IgD-negative memory B cell (primary cell): ENCODE measurements at regions not wholly inside any gene's neighbourhood (a gene's known extent, or its start where the extent isn't known, plus 50 kb on each side); places are given as distances from the start of the nearest gene placed in this dataset.
"Not testable (repeated sequence)": the region's sequence is repeated elsewhere in the genome, so short reads cannot be mapped to it uniquely, and the experiment has no call there.

ENCODE experiments used
- H3K27ac Mint-ChIP-seq, 3 donors: one replicate each; pipeline ENCODE4 v1.8.0; 2020 to 2022; ENCODE audit warnings: mild to moderate bottlenecking in 3 of 3, mixed read lengths in 3 of 3, moderate library complexity in 1 of 3
- H3K27me3 Mint-ChIP-seq: one replicate; pipeline ENCODE4 v1.8.0; 2021; ENCODE audit warnings: mixed read lengths
- H3K36me3 Mint-ChIP-seq: one replicate; pipeline ENCODE4 v1.8.0; 2020; ENCODE audit warnings: mild to moderate bottlenecking, mixed read lengths
- H3K4me1 Mint-ChIP-seq, 3 donors: one replicate each; pipeline ENCODE4 v1.8.0; 2020 to 2022; ENCODE audit warnings: mixed read lengths in 3 of 3, mild to moderate bottlenecking in 1 of 3
- H3K4me3 Mint-ChIP-seq, 4 donors: one replicate each; pipeline ENCODE4 v1.8.0; 2020 to 2022; ENCODE audit warnings: mild to moderate bottlenecking in 4 of 4, mixed read lengths in 4 of 4, moderate library complexity in 3 of 4
- H3K9me3 Mint-ChIP-seq, 3 donors: one replicate each; pipeline ENCODE4 v1.8.0; 2020 to 2021; ENCODE audit warnings: mixed read lengths in 3 of 3, mild to moderate bottlenecking in 1 of 3

DNA sequence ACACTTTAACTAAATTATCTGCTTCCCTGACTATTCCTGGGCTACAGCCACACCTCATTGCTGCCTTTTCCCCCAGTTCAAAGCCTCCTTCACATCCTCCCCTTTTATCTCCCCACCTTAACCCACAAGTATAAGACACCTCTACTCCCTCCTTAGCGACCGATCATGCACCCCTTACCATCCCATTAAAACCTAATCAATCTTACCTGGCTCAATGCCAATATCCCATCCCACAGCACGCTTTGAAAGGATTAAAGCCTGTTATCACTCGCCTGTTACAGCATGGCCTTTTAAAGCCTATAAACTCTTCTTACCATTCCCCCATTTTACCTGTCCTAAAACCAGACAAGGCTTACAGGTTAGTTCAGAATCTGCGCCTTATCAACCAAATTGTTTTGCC is 246.6 kb downstream of the ZNF608 start:
- H3K4me3 Mint-ChIP-seq, H3K4me1 Mint-ChIP-seq, H3K27me3 Mint-ChIP-seq, H3K9me3 Mint-ChIP-seq, H3K36me3 Mint-ChIP-seq, H3K27ac Mint-ChIP-seq: not testable (repeated sequence)

DNA sequence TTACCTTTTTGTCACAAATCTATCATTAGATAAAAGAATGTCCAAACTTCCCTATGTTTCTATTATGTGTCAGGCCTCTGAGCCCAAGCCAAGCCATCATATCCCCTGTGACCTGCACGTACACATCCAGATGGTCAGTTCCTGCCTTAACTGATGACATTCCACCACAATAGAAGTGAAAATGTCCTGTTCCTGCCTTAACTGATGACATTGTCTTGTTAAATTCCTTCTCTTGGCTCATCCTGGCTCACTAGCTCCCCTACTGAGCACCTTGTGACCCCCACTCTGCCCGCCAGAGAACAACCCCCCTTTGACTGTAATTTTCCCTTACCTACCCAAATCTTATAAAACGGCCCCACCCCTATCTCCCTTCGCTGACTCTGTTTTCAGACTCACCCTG is 249.5 kb downstream of the ZNF608 start:
- H3K9me3 Mint-ChIP-seq, H3K4me1 Mint-ChIP-seq, H3K4me3 Mint-ChIP-seq, H3K27me3 Mint-ChIP-seq, H3K36me3 Mint-ChIP-seq: not testable (repeated sequence)
- H3K27ac Mint-ChIP-seq = peak overlapping the region in 1 of 3 donors; percentile 76

DNA sequence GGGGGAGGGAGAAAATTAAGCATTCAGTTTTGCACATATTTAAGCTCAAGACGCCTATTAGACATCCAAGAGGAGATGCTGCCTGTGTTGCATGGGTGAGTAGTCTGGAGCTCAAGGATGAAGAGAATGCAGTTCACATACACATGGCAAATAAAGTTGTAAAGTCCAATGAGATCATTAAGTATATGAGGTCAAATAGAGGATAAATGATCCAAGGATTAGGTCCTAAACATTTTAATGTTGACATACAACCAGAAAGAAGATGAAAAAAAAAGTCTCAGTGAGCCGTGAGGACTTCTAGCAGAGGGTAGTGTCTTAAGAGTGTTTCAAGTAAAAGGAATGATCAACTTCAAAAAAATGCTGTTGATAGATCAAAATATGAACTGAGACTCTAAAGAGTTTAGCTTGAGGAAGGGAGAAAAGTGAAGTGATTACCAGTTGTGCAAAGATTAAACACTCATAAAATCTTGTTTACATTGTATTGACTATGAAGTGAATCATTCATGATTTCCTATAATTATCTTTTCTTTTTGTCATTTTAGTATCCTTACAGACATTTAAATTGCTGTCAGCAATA is 251.8 kb downstream of the ZNF608 start:
- peaks cover 5% of the 10 kb centered on the region for H3K36me3 Mint-ChIP-seq
- no peaks in the 10 kb centered on the region for H3K27me3 Mint-ChIP-seq
- H3K9me3 Mint-ChIP-seq = peaks cover 2 to 18% (median 12%) of the 10 kb centered on the region in 3 donors
- no peak overlapping the region for H3K27ac Mint-ChIP-seq
- H3K4me3 Mint-ChIP-seq = no peak overlapping the region
- H3K4me1 Mint-ChIP-seq = no peaks in the 10 kb centered on the region

DNA sequence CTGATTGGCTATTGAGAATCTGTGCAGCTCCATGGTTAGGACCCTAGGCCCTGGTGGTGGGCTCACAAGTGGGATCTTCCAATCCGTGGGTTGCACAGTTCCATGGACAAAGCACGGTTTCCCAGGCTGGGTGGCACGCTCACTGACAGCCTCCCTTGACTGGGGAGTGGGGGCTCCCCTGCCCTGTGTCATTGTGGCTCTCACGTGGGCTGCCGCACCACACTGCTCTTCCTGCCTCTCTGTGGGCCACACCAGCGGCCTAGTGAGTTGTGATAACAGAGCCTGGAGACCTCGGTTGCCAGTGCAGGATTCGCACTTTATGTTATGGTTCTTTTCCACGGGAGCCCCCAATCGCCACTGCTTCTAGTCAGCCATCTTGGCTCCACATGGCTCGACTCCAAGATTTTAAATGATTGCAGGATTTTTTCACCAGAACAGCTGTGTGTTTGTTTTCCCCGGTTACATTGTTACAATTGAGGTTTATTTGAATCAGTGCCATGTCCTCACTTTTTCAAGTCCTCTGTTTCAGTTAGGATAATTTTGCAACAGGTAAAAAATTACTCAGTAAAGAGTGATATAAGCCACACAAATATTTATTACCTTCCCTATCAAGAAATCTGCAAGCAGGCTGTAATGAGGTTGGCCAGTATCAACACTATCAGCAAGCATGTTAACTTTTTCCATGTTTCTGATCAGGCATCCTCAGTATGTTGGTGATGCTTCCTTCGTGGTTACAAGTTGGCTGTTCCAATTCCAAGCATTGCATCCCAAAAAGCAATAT is 253.8 kb downstream of the ZNF608 start:
- H3K4me1 Mint-ChIP-seq = no peaks in the 10 kb centered on the region
- no peak overlapping the region for H3K27ac Mint-ChIP-seq
- peaks cover 5% of the 10 kb centered on the region for H3K36me3 Mint-ChIP-seq
- no peak overlapping the region for H3K4me3 Mint-ChIP-seq
- H3K9me3 Mint-ChIP-seq = peaks cover 4 to 24% (median 14%) of the 10 kb centered on the region in 3 donors
- H3K27me3 Mint-ChIP-seq = no peaks in the 10 kb centered on the region

DNA sequence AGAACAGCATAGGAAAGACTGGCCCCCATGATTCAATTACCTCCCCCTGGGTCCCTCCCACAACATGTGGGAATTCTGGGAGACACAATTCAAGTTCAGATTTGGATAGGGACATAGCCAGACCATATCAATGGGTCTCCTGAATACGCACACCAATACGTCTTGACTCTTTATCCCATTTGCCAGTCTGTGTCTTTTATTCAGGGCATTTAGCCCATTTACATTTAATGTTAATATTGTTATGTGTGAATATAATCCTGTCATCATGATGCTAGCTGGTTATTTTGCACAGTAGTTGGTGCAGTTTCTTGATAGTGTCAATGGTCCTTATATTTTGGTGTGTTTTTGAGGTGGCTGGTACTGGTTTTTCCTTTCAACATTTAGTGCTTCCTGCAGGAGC is 256.1 kb downstream of the ZNF608 start:
- H3K4me3 Mint-ChIP-seq, H3K4me1 Mint-ChIP-seq, H3K27me3 Mint-ChIP-seq, H3K27ac Mint-ChIP-seq, H3K36me3 Mint-ChIP-seq: not testable (repeated sequence)
- peaks cover 5 to 24% (median 15%) of the 10 kb centered on the region in 3 donors for H3K9me3 Mint-ChIP-seq

DNA sequence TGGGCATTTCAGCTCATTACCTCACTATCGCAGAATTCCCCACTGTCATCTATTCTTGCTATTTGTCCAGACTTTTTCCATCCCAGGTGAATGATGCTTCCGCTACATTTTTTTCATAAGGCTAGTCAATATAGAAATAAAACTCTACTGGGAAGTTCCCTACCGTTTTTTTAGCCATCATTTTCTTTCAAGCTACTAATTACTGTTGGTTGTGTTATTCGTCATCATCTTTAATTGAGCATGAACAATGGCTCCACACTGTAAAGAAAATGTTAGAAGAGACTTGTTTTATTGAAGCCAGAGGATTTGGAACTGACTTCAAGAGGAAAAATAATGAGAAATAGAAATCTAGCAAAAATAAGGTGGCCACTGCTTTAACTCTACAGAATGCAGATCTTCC is 265.0 kb downstream of the ZNF608 start:
- peaks cover 0 to 2% (median 0%) of the 10 kb centered on the region in 3 donors for H3K9me3 Mint-ChIP-seq
- H3K36me3 Mint-ChIP-seq = peaks cover 1% of the 10 kb centered on the region
- H3K4me1 Mint-ChIP-seq = peaks cover 0 to 6% (median 0%) of the 10 kb centered on the region in 3 donors
- H3K4me3 Mint-ChIP-seq = no peak overlapping the region
- peaks cover 2% of the 10 kb centered on the region for H3K27me3 Mint-ChIP-seq
- no peak overlapping the region for H3K27ac Mint-ChIP-seq

DNA sequence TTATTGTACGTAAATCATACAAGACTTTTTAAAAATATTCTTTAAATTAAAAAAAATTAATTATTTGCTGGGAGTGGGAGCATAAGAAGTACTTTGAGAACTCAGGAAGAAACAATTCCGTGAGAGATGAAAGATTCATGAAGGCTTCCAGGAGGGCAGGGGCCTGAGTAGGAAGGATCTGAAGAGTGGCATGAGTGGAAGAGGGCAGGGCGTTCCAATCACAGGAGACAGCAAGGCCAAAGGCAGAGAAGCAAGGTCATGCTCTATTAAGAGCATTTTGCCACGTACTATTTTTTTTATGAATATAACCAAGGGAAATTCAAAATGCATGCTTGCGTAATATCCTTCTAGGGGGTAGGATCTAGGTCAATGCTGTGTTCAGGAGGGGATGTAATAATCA is 265.5 kb downstream of the ZNF608 start:
- H3K27me3 Mint-ChIP-seq = peaks cover 2% of the 10 kb centered on the region
- H3K4me3 Mint-ChIP-seq = no peak overlapping the region
- no peak overlapping the region for H3K27ac Mint-ChIP-seq
- H3K4me1 Mint-ChIP-seq = peaks cover 0 to 6% (median 0%) of the 10 kb centered on the region in 3 donors
- H3K9me3 Mint-ChIP-seq = peaks cover 0 to 2% (median 0%) of the 10 kb centered on the region in 3 donors
- H3K36me3 Mint-ChIP-seq = peaks cover 3% of the 10 kb centered on the region

DNA sequence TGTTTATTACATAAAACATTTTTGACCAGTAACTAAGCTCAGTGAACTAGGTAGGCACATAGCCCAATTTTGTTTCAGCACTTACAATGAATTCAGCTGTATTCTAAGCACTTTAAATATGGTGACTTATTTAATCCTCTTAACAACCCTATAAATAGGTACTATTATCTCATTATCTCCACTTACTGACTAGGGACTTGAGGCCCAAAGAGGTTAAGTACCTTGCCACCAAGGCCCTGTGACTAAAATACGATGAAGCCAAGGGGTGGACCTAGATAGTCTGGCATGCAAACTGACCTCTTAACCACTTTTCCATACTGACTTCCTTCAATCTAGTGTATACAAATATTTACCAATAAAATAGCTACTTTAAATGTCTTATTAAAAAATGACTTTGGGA is 266.4 kb downstream of the ZNF608 start:
- Mint-ChIP-seq H3K36me3 (peaks cover 3% of the 10 kb centered on the region), H3K9me3 (peaks cover 0 to 2% (median 0%) of the 10 kb centered on the region in 3 donors), H3K27me3 (peaks cover 2% of the 10 kb centered on the region), H3K4me1 (peaks cover 0 to 6% (median 0%) of the 10 kb centered on the region in 3 donors), H3K4me3 (no peak overlapping the region), H3K27ac (no peak overlapping the region)

DNA sequence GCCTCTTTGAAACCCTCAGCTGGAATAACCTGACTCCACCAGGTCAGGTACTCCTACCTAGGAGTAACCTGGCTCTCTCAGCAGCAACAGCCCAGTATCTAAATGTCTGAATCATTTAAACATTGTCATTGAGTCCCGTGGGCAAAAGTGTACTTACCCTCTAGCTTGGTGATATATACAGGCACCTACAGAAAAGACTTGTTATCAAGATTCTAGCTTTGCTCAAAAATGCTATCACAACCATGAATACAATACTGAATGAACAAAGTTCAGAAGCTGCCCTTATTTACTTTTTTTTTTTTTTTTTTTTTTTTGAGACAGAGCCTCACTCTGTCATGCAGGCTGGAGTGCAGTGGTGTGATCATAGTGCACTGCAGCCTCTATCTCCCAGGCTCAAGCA is 268.2 kb downstream of the ZNF608 start:
- peaks cover 2% of the 10 kb centered on the region for H3K27me3 Mint-ChIP-seq
- H3K27ac Mint-ChIP-seq = no peak overlapping the region
- no peak overlapping the region for H3K4me3 Mint-ChIP-seq
- peaks cover 0 to 6% (median 0%) of the 10 kb centered on the region in 3 donors for H3K4me1 Mint-ChIP-seq
- H3K36me3 Mint-ChIP-seq = peaks cover 5% of the 10 kb centered on the region
- peaks cover 0 to 2% (median 0%) of the 10 kb centered on the region in 3 donors for H3K9me3 Mint-ChIP-seq

DNA sequence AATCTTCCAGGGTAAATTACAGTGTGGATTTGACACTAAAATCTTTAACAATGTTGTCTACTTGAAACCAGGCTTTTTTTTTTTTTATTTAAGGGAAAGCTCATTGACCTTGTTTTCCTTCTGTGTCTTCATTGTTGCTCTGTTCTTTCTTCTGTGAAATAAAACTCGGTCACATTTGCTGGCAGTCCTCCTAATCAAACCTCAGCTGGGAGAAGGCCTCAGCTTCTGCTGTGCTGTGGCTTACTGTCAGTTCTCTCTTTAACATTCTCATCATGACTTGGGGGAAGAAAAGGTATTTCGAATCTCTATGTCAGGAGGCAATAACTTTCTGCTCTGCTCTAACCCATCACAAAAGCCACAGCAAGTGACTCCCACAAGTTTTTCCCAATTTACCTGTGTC is 268.9 kb downstream of the ZNF608 start:
- Mint-ChIP-seq H3K4me3 (no peak overlapping the region), H3K4me1 (peaks cover 0 to 6% (median 0%) of the 10 kb centered on the region in 3 donors), H3K9me3 (peaks cover 0 to 2% (median 0%) of the 10 kb centered on the region in 3 donors), H3K27ac (no peak overlapping the region), H3K27me3 (peaks cover 2% of the 10 kb centered on the region), H3K36me3 (peaks cover 5% of the 10 kb centered on the region)

DNA sequence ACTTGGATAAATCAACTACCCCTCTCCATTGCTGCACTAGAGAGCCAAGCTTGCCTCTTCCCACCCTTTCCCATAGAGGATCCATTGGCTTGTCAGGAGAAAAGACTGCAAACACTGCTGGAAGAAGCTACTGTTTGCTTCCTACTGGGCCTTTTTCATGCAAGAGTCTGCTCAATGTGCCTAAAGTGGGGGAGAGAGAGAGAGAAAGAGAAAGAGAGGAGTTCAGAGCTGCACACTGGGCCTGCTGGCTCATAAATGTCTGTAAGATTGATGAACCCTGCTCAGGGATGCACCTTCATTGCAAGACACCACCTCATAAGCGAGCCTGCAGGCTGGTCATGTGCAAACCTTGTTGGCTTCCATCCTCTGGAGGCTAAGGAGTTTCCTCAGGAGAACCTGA is 269.4 kb downstream of the ZNF608 start:
- peaks cover 5% of the 10 kb centered on the region for H3K36me3 Mint-ChIP-seq
- no peaks in the 10 kb centered on the region for H3K9me3 Mint-ChIP-seq
- no peak overlapping the region for H3K27ac Mint-ChIP-seq
- peaks cover 2% of the 10 kb centered on the region for H3K27me3 Mint-ChIP-seq
- H3K4me3 Mint-ChIP-seq = no peak overlapping the region
- H3K4me1 Mint-ChIP-seq = peaks cover 0 to 6% (median 0%) of the 10 kb centered on the region in 3 donors

DNA sequence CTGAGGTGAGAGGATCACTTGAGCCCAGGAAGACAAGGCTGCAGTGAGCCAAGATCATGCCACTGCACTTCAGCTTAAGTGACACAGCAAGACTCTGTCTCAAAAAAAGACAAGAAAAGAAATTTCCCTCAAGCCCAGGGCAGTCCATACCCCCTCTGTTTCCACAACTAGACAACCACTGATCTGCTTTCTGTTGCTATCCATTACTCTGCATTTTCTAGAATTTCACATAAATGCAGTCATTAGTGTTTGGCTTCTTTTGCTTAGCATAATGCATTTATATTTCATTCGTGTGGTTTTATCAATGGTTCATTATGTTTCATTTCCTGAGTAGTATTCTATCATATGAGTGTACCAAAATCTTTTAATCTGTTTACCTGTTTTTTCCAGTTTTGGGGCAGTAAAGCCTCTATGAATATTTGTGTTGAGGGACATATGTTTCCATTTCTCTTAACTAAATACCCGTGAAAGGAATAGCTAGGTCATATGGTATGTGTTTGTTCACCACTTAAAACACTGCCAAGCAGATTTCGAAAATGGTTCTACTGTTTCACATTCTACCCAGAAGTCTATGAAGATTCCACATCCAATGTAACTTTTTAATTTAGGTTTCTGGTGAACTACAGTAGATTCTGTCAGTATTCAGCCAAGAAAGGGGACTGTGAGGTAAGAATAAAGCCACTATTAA is 271.8 kb downstream of the ZNF608 start:
- Mint-ChIP-seq H3K27ac (no peak overlapping the region), H3K4me1 (peaks cover 0 to 3% (median 0%) of the 10 kb centered on the region in 3 donors), H3K4me3 (no peak overlapping the region), H3K27me3 (no peaks in the 10 kb centered on the region), H3K36me3 (peaks cover 5% of the 10 kb centered on the region), H3K9me3 (no peaks in the 10 kb centered on the region)

DNA sequence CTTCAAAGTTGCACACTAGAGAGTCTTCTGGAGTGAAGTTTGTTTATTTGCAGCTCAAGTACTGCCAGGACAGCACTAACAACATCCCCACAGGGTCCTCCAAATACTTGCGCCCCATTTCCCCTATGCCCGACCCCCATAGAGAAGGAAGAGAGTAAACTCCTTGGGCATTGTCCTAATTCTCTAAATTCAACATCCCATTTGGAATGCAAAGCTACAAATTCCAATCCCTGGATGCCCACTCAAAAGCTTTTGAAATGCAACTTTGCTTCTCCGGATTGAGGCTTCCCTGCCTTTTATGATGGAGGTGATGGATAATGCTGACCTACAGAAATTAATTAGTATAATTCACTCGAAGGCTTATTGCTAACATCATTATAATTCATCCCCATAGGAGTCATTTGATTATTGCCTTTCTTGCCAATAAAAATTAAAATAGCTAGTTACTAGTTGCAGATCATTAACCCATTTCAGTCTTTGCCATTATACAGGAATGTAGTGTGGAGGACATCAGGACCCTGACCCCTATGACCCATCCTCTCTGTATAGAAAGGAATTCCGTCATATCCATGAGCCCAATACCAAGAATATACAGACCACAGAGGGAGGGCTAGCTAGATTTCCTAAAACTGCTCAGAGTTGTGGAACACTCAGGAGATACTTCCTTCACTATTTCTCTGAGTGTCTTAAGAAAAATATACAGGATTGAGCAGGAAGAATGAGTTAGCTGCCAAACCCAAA is 277.6 kb downstream of the ZNF608 start:
- Mint-ChIP-seq H3K27me3 (no peaks in the 10 kb centered on the region), H3K9me3 (peaks cover 0 to 2% (median 0%) of the 10 kb centered on the region in 3 donors), H3K36me3 (no peaks in the 10 kb centered on the region), H3K4me1 (no peaks in the 10 kb centered on the region), H3K27ac (no peak overlapping the region), H3K4me3 (no peak overlapping the region)

DNA sequence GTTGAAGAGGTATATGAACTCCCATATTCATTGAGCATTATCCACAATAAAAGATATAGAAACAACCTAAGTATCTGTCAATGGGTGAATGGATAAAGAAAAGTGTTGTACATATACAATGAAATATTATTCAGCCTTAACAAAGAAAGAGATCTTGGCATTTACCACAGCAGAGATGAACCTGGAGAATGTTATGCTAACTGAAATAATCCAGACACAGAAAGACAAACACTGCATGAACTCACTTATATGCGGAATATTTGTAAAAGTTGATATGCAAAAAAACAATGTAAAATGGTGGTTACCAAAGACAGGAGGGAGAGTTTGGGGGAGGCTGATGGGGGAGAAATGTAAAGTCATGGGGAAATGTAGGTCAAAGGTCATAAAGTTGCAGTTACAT is 278.7 kb downstream of the ZNF608 start:
- no peak overlapping the region for H3K4me3 Mint-ChIP-seq
- no peaks in the 10 kb centered on the region for H3K4me1 Mint-ChIP-seq
- H3K27ac Mint-ChIP-seq = no peak overlapping the region
- no peaks in the 10 kb centered on the region for H3K27me3 Mint-ChIP-seq
- no peaks in the 10 kb centered on the region for H3K36me3 Mint-ChIP-seq
- H3K9me3 Mint-ChIP-seq = peaks cover 0 to 8% (median 2%) of the 10 kb centered on the region in 3 donors

DNA sequence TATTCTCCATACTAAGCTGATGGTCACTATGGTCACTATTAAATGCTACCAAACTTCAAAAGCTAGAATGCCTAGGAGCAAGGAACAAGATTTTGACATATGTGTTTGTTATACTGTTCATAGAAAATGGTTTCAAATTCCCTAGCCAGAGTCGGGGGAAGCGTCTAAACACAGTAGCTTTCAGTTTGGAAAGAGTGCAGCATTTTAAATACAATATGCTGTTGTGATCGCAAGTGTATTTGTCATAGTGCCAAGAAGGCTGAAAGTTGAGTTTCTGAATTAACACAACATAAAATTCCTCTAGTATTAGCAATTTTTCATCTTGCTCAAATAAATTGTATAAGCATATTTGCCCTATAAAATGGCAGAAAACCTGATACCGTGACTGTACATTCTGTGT is 280.4 kb downstream of the ZNF608 start:
- no peak overlapping the region for H3K27ac Mint-ChIP-seq
- H3K4me1 Mint-ChIP-seq = peaks cover 0 to 5% (median 0%) of the 10 kb centered on the region in 3 donors
- H3K4me3 Mint-ChIP-seq = no peak overlapping the region
- H3K9me3 Mint-ChIP-seq = peaks cover 0 to 8% (median 2%) of the 10 kb centered on the region in 3 donors
- no peaks in the 10 kb centered on the region for H3K27me3 Mint-ChIP-seq
- peaks cover 3% of the 10 kb centered on the region for H3K36me3 Mint-ChIP-seq
